Psoas muscle (tissue), 7 donors: ENCODE measurements at regions not wholly inside any gene's neighbourhood (a gene's known extent, or its start where the extent isn't known, plus 50 kb on each side); places are given as distances from the start of the nearest gene placed in this dataset.

Experiments
- ATAC-seq, 4 donors: fragments of 200-7000 bp; cut with Tn5 transposase; one replicate each; pipeline ENCODE4 v1.9.1; 2020; ENCODE audit warnings: moderate library complexity in 3 of 4, mild to moderate bottlenecking in 2 of 4
- DNase-seq, 2 donors: peaks; one replicate each; pipeline ENCODE4 v3.0.0-alpha.2; 2020
- H3K27ac ChIP-seq: fragments of 200-600 bp; one replicate; pipeline ENCODE4 v1.8.0; 2022
- H3K27me3 ChIP-seq, 3 donors: fragments of 200-600 bp in 1 of 3; one replicate each; pipeline versions ENCODE4 v1.6.1 to v1.8.0; 2013 to 2022; ENCODE audit warnings: low read length in 2 of 3, mild to moderate bottlenecking in 2 of 3, moderate library complexity in 1 of 3; ENCODE audit not compliant: insufficient read depth in 3 of 3
- H3K36me3 ChIP-seq, 2 donors: fragments of 200-600 bp in 1 of 2; one replicate each; pipeline versions ENCODE4 v1.6.1 to v1.8.0; 2013 to 2022; ENCODE audit warnings: low read depth in 1 of 2, mild to moderate bottlenecking in 1 of 2, moderate library complexity in 1 of 2; ENCODE audit not compliant: insufficient read depth in 1 of 2
- H3K4me1 ChIP-seq: fragments of 200-600 bp; one replicate; pipeline ENCODE4 v1.8.0; 2022
- H3K4me3 ChIP-seq: fragments of 200-600 bp; one replicate; pipeline ENCODE4 v1.8.0; 2022; ENCODE audit warnings: mild to moderate bottlenecking
- H3K9me3 ChIP-seq: fragments of 200-600 bp; one replicate; pipeline ENCODE4 v1.8.0; 2022
- WGBS, 3 donors: extraction: QIAGEN DNeasy Blood & Tissue Kit; methylation state at CpG; one replicate each; pipeline versions ENCODE4 v1.1.6 to v1.1.7; 2013; 5-methylcytosine and 5-hydroxymethylcytosine counted together
- intact Hi-C, 2 donors: fragments of 100-400 bp; cut with DNase I; formaldehyde crosslinking; loops; one replicate each; pipeline versions ENCODE4 v1.11.0 to v1.14.2; 2022
- TF ChIP-seq, protein P1 (sequence below): fragments of 200-600 bp; IDR thresholded peaks from one replicate; pipeline ENCODE4 v1.8.0; 2022; ENCODE audit warnings: antibody characterized with exemption
- donor health status: healthy with polysubstance abuse.
- donor health status: DM: no; HTN: no; CAD: no; lungs with moderate emphysema.
- donor health status: Bipolar disorder and iron deficiency.
- donor health status: healthy.
- donor health status: DM: yes; HTN: yes; CAD: no.
- donor health status: DM: no; HTN: no; CAD: no.
- donor health status: DM: yes; HTN: yes; CAD: no.

DNA sequence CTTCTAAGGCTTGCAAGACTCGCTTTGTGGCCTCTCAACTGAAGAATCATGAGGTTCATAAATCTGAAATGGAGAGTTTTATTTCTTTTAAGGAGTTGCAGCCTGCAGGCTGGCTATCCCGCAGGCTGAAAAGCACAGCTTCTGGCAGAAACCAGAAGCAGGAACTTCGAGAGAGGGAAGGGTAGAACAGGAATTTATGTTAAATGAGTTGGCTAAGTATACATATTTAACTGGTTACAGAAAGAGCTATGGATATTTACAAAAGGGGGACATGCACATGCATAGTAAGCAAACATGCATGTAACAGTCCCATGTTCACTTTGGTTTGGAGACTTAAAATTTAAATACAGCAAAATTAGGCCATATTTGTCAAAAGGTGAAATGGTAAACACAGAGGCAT, 787.0 kb downstream of the TFAP2A start:
- WGBS, 3 donors, result 53 to 64% (median 57%) methylated on average over 3 of the region's 3 CpGs
- H3K4me3 ChIP-seq, result no peak overlapping the region
- intact Hi-C loops, result no loop called here
- no peak overlapping the region for H3K27ac ChIP-seq
- TF ChIP-seq, protein P1, sequence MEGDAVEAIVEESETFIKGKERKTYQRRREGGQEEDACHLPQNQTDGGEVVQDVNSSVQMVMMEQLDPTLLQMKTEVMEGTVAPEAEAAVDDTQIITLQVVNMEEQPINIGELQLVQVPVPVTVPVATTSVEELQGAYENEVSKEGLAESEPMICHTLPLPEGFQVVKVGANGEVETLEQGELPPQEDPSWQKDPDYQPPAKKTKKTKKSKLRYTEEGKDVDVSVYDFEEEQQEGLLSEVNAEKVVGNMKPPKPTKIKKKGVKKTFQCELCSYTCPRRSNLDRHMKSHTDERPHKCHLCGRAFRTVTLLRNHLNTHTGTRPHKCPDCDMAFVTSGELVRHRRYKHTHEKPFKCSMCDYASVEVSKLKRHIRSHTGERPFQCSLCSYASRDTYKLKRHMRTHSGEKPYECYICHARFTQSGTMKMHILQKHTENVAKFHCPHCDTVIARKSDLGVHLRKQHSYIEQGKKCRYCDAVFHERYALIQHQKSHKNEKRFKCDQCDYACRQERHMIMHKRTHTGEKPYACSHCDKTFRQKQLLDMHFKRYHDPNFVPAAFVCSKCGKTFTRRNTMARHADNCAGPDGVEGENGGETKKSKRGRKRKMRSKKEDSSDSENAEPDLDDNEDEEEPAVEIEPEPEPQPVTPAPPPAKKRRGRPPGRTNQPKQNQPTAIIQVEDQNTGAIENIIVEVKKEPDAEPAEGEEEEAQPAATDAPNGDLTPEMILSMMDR, result no peak
- no peaks in the 10 kb centered on the region for H3K4me1 ChIP-seq
- no peaks in the 10 kb centered on the region for H3K36me3 ChIP-seq
- no peak for ATAC-seq
- DNase-seq, result no peak
- no peaks in the 10 kb centered on the region for H3K9me3 ChIP-seq
- no peaks in the 10 kb centered on the region for H3K27me3 ChIP-seq

DNA sequence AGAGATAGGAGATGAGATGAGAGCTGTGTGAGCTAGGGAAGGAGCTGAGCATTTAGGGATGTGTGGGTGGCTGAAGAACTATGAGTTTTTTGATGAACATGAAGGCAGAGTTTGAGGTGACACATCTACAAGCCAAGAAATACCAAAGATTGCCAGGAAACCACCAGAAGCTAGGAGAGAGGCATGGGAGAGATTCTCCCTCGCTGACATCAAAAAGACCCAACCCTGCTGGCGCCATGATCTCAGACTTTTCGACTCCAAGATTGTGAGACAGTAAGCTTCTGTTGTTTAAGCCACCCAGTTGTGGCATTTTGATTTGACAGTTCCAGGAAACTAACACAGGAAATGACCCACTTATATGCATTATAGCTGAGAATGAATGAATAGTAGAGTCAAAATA, 790.9 kb downstream of the TFAP2A start:
- no peak for DNase-seq
- Histone ChIP-seq H3K4me1 (no peaks in the 10 kb centered on the region), H3K9me3 (no peaks in the 10 kb centered on the region), H3K36me3 (no peaks in the 10 kb centered on the region), H3K27me3 (no peaks in the 10 kb centered on the region), H3K4me3 (no peak overlapping the region), H3K27ac (no peak overlapping the region)
- intact Hi-C loops, result no loop called here
- no peak for ATAC-seq
- TF ChIP-seq, protein P1, result no peak
- WGBS, 3 donors, result 79 to 93% (median 82%) methylated on average over 3 of the region's 3 CpGs

DNA sequence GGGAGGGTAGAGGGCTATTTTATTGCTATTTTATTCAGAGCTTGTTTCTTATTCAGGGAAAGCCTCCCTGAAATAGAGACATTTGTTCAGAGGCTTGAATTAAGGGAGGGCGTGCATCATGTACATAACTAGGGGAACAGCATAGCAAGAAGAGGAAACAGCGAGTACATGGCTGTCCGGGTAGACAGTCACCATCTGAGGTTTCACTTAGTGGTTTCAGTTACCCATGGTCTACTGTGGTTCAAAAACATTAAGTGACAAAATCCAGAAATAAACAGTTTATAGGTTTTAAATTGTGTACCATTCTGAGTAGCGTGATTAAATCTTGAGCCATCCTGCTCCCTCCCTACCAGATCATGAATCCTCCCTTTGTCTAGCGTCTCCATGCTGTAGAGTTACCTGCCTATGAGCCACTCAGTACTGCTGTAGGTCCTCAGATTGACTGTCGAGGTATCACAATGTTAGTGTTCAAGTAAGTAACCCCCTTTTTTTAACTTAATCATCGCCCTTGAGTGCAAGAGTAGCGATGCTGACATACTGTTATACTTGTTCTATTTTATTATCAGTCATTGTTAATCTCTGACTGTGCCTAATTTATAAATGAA, 791.5 kb downstream of the TFAP2A start:
- Histone ChIP-seq H3K27ac (no peak overlapping the region), H3K9me3 (no peaks in the 10 kb centered on the region), H3K36me3 (no peaks in the 10 kb centered on the region), H3K4me3 (no peak overlapping the region), H3K4me1 (no peaks in the 10 kb centered on the region), H3K27me3 (no peaks in the 10 kb centered on the region)
- 86 to 87% (median 87%) methylated on average over 8 of the region's 8 CpGs for WGBS, 3 donors
- DNase-seq, result no peak
- no peak for ATAC-seq
- TF ChIP-seq, protein P1, result no peak
- intact Hi-C loops, result no loop called here

DNA sequence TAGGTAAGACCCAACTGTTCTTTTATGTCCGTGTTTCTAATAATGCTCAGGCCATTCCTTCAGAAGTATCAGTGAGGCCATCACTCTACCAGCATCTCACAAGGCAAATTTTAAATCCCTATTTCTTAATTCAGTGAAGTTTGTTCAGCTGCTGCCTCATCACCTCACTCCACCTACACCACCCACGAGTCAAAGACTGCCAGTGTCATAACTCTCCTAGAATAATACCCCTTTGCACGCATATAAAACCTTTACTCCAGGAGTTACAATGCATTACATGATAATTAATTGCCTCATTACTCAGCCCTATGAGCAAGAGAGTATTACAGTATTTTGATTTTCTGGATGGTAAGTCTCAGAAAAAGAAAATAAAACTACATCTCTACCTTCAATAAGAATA, 793.6 kb downstream of the TFAP2A start:
- ATAC-seq, result no peak
- H3K4me1 ChIP-seq, result no peaks in the 10 kb centered on the region
- DNase-seq, result no peak
- H3K9me3 ChIP-seq, result no peaks in the 10 kb centered on the region
- no peak overlapping the region for H3K27ac ChIP-seq
- intact Hi-C loops, result no loop called here
- WGBS, 3 donors, result 58 to 63% (median 61%) methylated on average over 3 of the region's 3 CpGs
- no peaks in the 10 kb centered on the region for H3K36me3 ChIP-seq
- H3K27me3 ChIP-seq, result no peaks in the 10 kb centered on the region
- TF ChIP-seq, protein P1, result no peak
- no peak overlapping the region for H3K4me3 ChIP-seq

DNA sequence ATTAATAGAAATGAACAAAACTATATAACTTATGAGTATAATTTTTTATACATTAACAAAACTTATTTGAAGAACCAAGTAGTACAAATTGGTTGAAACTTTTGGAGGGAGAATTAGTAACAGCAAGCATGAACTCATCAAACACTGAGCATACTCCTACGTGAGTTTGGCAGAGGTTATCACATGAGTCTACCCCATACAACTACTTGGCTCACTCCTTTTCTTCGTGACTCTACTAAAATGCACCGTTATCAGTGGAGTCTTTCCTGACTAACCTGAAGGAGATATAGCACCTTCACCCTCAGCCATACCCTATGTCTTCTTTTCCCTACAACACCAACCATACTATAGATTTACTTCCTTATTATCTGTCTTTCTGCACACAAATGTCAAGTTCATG, 794.2 kb downstream of the TFAP2A start:
- DNase-seq (no peak), ATAC-seq (no peak)
- 73 to 76% (median 76%) methylated on average over 3 of the region's 3 CpGs for WGBS, 3 donors
- no peak overlapping the region for H3K27ac ChIP-seq
- no peaks in the 10 kb centered on the region for H3K27me3 ChIP-seq
- no peaks in the 10 kb centered on the region for H3K9me3 ChIP-seq
- H3K4me1 ChIP-seq, result no peaks in the 10 kb centered on the region
- TF ChIP-seq, protein P1, result no peak
- no peak overlapping the region for H3K4me3 ChIP-seq
- intact Hi-C loops, result no loop called here
- H3K36me3 ChIP-seq, result no peaks in the 10 kb centered on the region
